Kidney epithelial cell (primary cell): ENCODE measurements at regions not wholly inside any gene's neighbourhood (a gene's known extent, or its start where the extent isn't known, plus 50 kb on each side); places are given as distances from the start of the nearest gene placed in this dataset.

Source experiments
- DNase-seq: peaks from one replicate; pipeline ENCODE4 v3.0.0-alpha.2; 2010; ENCODE audit warnings: low read depth
- H3K27me3 ChIP-seq: 2 replicates; pipeline ENCODE4 v1.6.0; 2011; ENCODE audit warnings: low read length; ENCODE audit not compliant: control insufficient read depth, insufficient read depth
- H3K36me3 ChIP-seq: 2 replicates; pipeline ENCODE4 v1.5.1; 2011; ENCODE audit warnings: low read length; ENCODE audit not compliant: control insufficient read depth, insufficient read depth
- H3K4me3 ChIP-seq: 2 replicates; pipeline ENCODE4 v1.5.1; 2011; ENCODE audit warnings: low read depth, mild to moderate bottlenecking, control low read depth, low read length
- TF ChIP-seq, protein P1 (sequence below): IDR thresholded peaks from 2 replicates; pipeline ENCODE4 v1.5.1; 2011; ENCODE audit warnings: mild to moderate bottlenecking, moderate library complexity, low read length, control low read depth, inconsistent platforms; ENCODE audit not compliant: insufficient read depth, poor library complexity, severe bottlenecking

GRCh38 chr19:28292822-28293500 is 920.0 kb downstream of the UQCRFS1 start:
- no peak for DNase-seq
- no peaks in the 10 kb centered on the region for H3K27me3 ChIP-seq
- TF ChIP-seq, protein P1, sequence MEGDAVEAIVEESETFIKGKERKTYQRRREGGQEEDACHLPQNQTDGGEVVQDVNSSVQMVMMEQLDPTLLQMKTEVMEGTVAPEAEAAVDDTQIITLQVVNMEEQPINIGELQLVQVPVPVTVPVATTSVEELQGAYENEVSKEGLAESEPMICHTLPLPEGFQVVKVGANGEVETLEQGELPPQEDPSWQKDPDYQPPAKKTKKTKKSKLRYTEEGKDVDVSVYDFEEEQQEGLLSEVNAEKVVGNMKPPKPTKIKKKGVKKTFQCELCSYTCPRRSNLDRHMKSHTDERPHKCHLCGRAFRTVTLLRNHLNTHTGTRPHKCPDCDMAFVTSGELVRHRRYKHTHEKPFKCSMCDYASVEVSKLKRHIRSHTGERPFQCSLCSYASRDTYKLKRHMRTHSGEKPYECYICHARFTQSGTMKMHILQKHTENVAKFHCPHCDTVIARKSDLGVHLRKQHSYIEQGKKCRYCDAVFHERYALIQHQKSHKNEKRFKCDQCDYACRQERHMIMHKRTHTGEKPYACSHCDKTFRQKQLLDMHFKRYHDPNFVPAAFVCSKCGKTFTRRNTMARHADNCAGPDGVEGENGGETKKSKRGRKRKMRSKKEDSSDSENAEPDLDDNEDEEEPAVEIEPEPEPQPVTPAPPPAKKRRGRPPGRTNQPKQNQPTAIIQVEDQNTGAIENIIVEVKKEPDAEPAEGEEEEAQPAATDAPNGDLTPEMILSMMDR, result no peak
- H3K4me3 ChIP-seq, result no peak overlapping the region
- no peaks in the 10 kb centered on the region for H3K36me3 ChIP-seq

GRCh38 chr19:28291874-28292273 is 921.1 kb downstream of the UQCRFS1 start:
- H3K4me3 ChIP-seq, result no peak overlapping the region
- no peaks in the 10 kb centered on the region for H3K36me3 ChIP-seq
- no peaks in the 10 kb centered on the region for H3K27me3 ChIP-seq
- TF ChIP-seq, protein P1, result no peak
- no peak for DNase-seq

DNA sequence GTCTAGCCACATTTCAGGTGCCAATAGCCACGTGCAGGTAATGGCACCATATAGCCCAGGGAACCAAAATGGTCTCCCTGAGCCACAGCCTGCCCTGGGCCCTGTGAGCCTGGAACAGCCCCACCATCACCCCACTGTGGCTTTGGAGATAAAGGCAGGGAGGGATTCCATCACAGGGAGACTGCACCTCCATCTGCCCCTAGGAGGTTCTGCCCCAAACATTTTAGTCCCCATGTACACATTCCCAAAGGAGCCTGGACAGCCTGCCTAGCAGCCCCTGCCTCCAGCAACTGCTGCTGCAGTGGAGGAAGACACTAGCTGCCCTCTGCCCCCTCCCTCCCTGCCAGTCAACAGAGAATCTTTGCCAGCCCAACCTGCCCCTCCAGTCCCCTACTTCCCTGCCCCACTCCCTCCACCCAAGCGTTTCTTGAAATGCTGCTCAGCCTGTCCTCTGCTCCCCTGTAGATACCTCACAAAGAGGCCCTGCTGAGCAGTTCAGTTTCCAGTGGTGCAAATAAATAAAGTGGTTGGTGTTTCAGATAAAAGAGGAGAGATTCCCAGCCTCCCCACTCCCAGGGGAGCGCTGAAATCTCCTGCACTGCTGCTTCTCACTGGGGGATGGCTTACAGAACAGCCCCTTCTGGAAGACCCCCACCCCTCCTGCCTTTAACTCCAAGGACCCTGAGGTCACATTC is 921.8 kb downstream of the UQCRFS1 start:
- TF ChIP-seq, protein P1, result no peak
- no peaks in the 10 kb centered on the region for H3K27me3 ChIP-seq

GRCh38 chr19:28289295-28290063 is 923.5 kb downstream of the UQCRFS1 start:
- no peaks in the 10 kb centered on the region for H3K36me3 ChIP-seq
- H3K4me3 ChIP-seq, result no peak overlapping the region
- no peak for DNase-seq
- no peaks in the 10 kb centered on the region for H3K27me3 ChIP-seq
- TF ChIP-seq, protein P1, result no peak

More for the DNA sequence above, 921.8 kb downstream of the UQCRFS1 start:
- Histone ChIP-seq H3K36me3 (no peaks in the 10 kb centered on the region), H3K4me3 (no peak overlapping the region)
- DNase-seq, result no peak

DNA sequence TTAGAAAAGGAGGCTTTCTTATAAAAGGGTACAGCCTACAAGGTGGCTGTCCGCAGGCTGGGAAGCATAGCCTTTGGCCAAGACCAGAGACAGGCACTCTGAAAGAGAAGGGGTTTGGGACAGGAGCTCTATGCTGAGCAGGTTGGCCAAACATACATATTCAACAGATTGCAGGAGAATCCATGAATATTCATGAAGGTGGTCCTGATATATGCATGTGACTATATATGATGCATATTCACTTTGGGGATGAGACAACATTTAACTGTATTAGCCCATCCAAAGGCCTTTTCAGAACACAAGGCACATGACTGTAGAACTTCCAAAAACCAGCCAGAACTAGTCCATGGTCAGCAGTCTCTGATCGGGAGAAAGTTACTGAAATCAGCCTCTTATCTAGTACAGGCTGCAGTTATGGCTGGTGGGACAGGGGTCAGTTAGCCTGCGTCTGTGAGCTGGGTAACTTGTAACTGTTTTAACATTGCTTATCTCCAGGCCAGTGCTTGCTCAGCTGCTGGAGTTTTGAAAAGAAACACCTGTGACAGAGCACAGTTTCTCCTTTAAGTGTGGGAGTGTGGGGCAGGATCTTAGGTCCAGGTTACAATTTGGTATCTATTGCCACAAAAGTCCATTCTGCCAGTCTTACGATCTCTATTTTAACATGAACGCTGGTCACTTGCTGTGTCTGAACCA is 924.2 kb downstream of the UQCRFS1 start:
- no peak for DNase-seq
- Histone ChIP-seq H3K27me3 (no peaks in the 10 kb centered on the region), H3K4me3 (no peak overlapping the region), H3K36me3 (no peaks in the 10 kb centered on the region)
- TF ChIP-seq, protein P1, result no peak
